ENCODE measurements at regions not wholly inside any gene's neighbourhood (a gene's known extent, or its start where the extent isn't known, plus 50 kb on each side); places are given as distances from the start of the nearest gene placed in this dataset.

DNA sequence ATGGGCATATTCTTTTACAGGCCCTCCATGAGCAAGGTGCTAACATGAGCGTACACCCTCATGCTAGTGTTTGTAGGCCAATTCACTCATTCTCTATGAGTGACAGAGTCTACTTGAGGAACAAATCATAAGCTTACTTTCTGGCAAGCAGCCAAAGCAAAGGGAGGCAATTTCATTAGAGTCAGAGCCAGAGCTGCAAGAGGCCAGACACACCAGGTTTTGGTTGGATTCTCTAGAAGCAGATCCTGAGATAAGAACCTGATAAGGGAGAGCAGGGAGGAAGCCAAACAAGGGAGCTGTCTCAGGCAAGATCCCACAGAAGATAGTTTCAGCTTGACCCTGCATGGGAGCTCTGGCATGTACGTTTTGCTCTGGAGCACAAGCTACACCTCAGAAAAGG lies 214.1 kb upstream of the CTNNB1 start:
- DNase-seq = no peak

DNA sequence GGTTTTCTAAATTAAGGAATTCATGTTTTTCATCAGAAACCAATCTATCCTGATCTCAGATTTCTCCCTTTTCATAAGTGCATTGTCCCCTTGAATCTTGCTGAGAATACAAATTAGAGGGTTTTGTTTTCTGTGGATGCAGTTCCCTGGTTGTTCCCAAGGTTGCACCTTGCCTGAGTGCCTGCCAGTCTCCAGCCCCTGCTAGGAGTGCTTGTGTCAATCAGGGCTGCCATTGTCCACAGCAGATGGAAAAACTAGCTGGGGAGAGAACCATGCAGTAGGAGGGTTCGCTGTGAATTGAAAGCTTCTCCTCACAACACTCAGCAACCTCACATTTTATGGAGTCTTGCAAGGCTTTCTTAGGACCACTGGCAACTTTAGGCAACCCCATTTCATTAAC lies 210.8 kb upstream of the CTNNB1 start:
- DNase-seq = no peak

DNA sequence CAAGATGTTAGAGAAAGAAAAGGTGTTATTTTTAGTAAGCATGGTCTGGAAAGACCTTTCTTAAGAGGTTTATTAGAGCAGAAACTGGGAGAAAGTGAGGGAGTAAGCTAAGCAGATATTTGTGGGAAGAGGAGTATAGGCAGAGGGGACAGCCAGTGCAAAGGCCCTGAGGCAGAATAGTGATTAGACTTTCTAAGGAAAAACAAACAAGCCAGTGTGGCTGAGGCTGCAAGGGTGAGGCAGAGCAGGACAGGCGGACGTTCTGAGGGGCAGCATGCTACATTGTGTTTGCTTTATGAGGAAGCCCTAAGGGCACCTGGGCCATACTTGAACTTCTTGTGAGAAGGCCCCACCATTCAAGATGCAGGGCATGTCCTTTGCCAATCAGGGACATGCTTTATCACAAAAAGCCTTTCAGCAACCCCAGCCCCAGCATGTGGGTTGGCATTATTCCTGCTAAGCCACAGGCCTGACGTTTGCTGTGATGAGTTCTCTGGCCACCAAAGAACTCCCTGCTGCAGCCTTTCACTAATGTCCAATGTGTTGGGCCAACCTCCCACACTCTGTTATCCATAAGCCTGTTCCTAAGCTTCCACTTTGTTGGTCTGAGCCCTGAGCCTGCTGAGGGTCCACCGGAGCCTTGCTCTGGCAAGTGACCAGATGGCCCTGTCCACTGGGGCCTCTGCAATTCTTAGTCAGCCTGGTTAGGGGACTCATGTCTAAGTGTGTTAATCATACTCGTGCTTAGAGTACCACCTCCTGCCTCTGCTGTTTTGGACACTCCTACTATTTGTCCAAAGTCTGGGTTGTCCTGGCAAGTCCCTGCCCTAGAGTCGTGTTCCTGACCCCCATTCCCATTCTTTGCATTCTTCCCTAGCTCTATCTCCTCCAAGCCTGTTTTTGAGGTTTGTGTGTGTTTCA lies 209.9 kb upstream of the CTNNB1 start:
- DNase-seq = no peak

DNA sequence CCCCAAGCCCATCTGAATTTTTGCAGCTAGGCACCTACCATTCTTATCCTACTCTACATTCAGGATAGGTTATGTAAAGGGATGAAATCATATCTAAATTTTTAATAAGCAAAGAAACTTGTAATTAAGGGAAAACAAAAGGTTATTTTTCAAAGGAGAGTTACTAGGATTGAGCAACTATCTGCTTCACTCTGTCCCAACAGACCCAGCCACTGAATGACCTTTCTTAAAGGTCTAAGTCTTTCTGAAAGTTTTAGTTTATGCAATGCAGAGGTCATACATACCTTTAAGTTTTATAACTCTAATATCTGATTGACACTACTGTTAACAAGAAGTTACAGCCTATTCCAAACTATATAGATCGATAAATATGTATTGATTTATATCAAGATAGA lies 209.2 kb upstream of the CTNNB1 start:
- DNase-seq = no peak

DNA sequence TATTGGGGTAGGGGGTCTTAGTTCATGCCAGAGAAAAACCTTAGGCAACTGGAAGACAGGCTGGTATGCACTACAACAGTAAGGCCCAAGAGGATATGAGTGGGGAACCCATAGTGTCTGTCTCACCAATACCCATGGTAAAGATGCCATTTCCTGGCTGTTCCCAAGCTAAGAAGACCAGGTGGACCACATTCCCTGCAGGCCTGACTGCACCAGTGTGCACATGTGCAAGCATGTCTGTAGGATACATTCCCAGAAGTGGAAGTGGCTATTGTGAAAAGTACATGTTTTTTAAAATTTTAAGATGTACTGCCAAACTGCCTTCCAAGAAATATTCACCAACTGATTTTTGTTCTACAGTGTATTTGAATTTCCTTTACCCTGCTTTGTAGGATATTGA lies 207.3 kb upstream of the CTNNB1 start:
- no peak for DNase-seq

DNA sequence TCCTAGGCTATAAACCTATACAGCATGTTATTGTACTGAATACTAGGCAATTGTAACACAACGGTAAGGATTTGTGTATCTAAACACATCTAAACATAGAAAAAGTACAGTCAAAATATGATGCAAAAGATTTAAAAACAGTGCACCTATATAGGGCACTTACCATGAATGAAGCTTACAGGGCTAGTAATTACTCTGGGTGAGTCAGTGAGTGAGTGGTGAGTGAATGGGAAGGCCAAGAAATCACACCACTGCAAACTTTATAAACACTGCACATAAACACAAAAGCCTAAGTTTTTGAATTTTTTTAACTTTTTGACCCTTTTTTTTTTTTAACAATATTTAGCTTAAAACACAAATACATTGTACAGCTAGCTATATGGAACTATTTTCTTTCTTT lies 204.7 kb upstream of the CTNNB1 start:
- DNase-seq = no peak

DNA sequence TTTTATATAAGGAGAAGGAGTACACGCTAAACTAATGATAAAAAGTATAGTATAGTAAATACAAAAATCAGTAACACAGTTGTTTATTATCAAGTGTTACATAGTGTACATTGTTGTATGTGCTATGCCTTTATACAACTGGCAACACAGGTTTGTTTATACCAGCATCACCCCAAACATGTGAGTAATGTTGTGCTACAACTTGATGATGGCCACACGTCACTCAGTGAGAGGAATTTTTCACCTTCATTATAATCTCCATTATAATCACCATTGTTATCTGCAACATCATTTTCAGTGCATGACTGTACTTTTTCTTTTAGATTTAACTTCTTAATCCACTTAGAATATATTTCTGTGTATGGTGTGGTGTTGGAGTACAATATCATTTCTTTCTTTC lies 204.0 kb upstream of the CTNNB1 start:
- DNase-seq = no peak

DNA sequence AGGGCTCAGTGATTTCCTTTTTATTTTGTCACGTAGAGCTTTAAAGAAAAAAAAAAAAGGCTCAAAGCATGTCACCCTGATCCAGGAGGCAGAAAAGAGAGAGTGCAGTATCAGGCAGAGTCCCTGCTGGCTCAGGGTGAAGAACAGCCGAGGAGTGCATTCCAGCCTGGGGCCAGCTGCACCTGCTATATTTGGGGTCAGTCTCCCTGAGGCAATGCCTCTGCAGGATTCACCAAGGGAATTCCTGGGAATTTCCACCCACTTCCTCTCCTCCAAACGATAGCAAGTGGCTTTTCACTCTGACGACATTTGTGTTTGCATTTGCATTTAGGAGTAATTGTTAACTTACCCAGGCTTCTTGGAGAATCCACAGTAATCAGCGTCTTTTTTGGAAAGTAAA lies 202.9 kb upstream of the CTNNB1 start:
- DNase-seq = no peak

DNA sequence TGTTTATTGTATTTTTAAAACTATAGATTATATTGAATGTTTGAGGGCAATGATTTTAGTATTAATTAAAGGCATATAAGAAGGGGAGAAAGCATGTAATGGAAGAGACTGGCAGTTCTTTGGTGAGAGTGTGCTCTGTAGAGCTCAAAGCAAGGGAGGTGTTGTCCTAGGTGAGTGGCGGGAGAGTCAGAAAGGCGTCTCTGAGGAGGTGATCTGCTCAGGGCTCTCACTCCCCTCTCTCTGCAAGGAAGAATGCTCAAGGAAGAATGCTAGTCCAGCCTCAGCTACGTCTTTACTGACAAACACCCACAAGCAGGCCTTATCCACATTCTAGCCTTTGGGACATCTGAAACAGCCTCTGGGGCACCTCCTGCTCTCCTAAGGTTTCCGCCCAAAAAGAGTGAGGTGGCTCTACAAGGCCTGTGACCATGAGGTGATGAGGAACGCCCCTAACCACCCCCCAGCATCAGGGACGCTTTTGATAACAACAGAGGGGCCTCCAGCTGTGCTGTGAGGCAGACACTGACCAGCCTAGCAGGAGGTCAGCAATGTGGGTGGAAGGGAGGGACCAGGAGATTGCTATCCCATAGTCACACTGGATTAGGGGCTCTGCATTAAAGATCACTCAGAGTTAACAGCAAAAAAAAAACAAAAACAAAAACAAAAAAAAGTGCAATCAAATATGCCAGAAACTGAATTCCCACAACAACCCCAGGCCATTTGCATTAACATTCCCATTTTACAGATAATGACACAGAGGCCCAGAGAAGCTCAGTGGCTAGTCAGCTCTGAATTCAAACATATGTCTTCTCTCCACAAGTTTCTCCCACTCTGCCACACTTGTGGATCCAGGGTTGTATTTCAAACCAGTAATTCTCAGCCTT lies 202.2 kb upstream of the CTNNB1 start:
- DNase-seq = no peak

DNA sequence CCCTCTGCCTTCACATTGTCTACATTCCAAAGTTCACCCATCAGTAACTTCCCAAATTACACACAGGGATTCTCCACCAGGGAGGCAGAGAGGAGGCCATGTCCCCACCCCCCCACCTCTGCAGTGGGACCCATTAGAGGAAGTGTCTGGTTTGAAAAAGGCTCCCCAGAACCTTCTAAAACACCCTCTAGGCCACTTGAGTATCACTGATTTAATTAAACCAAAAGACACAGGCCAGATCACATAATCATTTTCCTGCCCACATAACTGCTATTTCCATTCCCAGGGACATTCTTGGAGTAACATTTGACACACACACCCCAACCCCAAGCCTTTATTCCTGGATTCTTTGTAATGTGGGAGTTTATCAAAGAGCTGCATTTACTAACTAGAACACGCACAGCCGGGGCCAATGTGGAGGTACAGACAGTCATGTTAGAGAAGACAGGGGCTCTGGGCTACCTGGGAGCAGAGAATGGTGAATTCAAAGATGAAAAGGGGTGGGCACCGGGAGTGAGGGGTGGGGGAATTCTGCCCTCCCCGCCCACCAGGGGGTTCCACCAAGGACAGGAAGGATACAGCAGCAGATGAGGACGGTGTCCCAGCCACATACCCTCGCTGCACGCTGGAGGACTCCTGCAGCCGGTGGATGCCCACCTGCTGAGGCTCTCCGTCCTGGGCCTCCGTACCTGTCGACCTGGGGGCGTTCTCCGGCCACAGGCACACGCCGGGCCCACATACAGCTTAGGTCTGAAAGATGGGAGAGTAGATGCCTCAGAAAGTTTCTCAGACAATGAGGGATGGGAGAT lies 201.4 kb upstream of the CTNNB1 start:
- no peak for DNase-seq

DNA sequence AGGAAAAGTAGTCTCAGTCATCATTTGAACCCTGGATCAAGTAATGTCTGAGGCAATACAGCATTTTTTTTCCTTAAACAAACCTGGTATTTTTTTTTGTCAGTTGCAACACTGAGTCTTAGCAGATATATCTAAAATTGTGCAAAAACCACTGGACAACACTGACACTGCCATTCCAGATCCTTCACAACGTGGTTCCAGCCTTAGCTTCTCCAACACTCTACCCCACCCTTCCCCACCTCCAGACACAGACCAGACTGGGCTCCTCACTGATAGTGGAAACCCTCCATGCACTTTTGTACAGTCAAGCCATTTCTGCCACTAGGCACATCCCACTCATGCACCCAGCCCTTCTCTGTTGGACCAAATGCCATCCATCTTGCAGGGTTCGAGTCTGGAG lies 199.6 kb upstream of the CTNNB1 start:
- DNase-seq = no peak

DNA sequence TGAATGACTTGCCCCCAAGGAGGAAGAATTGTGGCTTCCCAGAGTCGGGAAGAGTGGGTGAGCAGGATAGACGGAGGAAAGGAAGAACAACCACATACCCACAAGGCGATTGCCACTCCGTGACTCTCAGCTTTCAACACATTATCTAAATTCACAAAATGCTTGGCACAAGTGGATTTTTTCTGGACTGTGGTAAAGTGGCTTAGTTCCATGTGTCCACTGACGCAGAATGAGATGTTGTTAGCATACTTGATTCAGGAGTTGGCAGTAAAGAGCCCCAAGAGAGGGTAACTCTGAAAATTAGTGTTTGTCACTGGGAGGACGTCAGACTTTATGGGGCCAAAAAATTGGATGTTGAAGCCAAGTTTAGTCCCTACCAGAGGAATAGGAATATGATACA lies 198.8 kb upstream of the CTNNB1 start:
- no peak for DNase-seq

DNA sequence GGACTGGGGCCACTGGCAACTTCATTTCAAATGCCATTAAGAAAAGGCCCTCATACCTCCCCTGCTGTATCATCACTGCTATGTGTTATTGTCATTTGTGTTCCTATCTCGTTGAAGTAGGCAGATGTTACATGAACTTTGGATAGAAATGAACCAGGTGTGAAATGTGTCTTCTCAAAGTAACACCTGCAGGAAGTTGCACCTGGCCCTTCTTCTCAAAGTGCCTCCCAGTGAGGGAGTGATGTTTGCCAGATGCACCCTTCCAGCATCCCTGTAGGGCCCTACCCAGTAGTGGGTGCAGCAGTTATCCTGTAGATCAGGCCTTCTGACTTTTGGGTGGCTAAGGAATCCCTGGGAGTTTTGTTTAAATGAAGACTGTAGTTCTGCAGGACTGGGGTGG lies 197.7 kb upstream of the CTNNB1 start:
- no peak for DNase-seq

DNA sequence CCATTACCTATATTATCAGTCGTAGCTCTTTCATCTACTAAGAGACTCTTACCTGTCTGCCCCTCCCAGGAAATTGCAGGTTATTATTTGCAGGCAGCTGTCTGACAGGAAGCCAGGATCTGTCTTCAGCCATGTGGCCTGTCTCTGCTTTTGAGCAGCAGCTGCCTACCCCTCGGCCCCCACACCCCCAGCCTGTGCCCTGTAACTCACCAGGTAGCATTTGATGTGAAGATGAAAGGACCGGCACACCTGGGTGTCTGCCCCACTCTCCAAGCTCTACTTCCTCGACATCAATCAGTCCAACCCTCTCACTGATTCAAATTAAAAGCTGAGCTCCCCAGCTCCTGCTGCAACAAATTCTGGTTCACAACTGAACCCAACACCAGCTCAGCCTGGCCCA lies 197.2 kb upstream of the CTNNB1 start:
- DNase-seq = no peak

DNA sequence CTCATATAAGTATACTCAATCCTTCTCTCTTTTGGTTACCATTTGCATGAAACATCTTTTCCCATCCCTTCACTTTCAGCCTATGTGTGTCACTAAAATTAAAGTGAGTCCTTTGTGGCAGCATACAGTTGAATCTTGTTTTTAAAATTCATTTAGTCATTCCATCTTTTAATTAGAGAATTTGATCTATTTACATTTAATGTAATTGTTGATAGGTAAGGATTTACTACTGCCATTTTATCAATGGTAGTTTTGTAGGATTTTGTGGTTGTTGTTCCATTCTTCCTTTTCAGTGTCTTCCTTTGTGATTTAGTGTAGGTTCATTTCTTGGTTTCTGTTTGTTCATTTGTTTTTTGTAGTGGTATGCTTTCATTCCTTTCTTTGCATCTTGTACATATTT lies 191.9 kb upstream of the CTNNB1 start:
- no peak for DNase-seq

DNA sequence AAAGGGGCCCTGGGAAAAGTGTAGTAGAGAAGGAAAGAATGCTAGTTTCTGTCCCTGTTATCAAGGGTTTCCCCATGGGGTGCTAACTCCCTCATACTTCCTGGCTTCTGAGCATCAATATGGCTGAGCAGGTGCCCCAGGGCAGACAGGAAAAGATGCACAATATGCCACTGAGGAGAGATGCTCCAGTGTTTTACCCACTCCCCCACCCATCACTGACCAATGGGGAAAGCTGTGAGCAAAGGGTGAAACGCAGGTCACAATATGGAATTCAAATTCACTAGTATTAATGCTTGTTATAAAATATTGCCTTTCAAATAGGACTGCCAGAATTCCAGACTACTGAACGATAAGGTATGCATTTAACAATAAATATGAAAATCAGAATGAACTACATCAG lies 187.5 kb upstream of the CTNNB1 start:
- DNase-seq = no peak

DNA sequence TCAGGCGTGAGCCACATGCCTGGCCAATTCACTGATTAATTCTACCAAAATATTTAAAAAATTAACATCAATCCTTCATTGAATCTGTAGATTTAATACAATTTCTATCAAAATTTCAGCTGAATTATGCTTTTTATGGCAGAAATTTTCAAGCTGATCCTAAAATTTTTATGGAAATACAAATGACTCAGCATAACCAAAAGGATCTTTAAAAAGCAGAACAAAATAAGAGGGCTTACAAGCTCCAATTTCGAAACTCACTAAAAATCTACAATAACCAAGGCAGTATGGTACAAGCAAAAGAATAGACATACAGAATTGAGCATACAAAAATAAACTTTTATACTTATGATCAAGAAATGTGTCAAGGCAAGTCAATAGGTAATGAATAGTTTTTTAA lies 180.4 kb upstream of the CTNNB1 start:
- DNase-seq = no peak

DNA sequence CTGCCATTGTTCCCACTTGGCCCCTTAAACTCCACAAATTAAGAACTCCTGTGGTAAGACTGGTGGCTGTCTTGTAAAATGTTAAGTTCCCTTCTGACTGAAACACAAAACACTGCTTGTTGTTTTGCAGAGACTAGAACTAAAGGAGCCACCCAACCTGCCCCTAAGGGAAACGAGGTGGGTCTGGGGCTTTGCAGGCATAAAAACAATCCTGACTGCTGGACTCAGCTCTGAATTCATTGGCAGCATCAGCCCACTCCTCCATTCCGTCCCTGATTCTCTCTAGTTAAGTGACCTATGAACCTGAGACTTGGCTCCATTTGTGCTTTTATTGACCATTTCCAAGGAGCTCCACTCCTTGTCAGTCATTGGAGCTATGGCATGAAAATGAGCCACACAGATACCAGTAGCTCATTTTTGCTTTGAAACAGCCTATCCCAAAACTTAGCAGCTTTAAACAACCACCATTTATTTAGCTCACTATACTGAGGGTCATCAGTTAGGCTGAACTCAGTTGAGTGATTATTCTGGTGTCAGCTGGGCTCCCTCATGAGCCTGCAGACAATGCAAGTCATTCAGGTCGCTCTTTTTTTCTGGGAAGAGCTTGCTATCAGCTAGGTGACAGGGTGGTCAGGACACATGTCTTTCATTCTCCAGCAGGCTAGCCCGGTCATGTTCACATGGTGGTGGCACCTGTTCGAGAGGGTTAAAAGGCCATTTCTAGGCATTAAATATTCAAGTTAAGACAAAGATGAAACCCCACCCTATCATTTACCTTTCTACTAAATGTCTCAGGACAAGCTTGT lies 175.1 kb upstream of the CTNNB1 start:
- no peak for DNase-seq

DNA sequence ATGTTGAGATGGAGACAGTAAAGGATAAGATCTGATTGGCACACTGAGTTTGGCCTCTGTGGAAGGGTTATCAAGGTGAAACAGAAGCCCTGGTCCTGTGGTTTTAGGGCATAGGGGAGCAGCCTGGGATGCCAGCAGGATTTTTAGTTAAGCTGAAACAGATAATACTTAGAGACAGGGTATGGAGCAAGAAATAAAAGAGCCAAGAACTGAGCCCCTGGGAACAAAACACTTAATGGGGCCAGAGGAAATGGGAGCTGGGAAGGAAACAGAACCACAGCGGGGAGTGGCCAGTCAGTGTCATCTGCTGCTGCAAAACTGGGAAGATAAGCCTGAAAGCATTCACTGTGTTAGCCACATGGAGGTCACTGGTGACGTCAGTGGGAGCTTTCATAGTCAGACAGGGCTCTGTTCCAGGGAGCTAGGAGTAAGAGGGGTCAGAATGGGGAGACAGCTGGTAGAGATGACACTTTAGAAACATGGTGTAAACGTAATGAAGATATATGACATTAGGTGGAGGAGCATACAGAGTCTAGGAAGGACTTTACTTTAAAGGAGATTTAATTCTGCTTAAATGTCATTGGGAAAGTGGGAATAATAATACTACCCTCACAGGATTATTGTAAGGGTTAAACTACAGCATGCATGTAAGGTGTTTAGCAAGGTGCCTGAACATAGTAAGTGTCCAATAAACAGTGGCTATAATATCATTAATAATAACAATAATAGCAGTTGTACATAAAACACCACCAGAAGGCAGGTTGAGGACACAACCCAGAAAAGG lies 172.7 kb upstream of the CTNNB1 start:
- DNase-seq = peak in 27 of 56 donors; percentile 2 to 52 (median 29)

DNA sequence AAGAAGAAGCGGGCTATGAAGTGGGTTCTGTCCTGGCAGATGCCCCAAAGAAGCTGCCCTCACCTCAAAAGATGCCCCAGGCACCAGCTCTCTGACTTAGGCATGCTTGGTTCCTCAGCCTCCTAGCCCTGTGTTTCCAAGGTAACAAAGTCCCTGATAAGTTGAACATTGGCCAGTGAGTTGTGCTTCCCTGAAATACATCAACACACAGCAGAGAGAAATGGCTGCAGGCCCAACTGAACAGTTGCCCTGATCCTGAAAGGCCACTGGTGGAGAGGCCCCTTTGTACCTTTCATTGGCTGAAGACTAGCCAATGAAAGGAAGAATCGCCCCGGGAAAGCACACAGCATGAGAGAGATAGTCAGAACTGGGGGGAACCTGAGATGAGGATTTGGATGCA lies 169.9 kb upstream of the CTNNB1 start:
- no peak for DNase-seq

All from amygdala (tissue), 56 donors.